Limb (tissue), 2 donors: ENCODE measurements at regions not wholly inside any gene's neighbourhood (a gene's known extent, or its start where the extent isn't known, plus 50 kb on each side); places are given as distances from the start of the nearest gene placed in this dataset.
"Not testable (repeated sequence)": the region's sequence is repeated elsewhere in the genome, so short reads cannot be mapped to it uniquely, and the experiment has no call there.

Experiments used
- DNase-seq, 2 donors: peaks; one replicate each; pipeline ENCODE4 v3.0.0-alpha.2; 2016; ENCODE audit errors: extremely low spot score in 2 of 2

DNA sequence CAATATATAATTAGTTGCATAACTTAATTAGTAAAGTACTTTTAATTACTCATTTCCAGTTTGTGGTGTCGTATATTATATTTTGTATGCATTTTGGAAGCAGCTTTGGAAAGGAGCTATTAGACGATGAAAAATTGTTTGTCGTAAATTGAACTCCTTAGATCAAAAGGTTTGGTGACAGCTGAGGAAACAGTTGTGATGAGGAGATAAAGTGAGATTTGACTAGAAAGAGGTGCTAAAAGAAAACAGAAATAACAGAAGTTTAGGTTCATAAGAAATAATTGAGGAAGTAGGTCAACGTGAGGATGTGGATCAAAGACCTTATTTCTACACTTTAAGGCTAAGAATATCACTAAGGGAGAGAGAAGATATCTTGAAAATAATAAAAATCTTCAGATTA lies 141.9 kb upstream of the NETO1 start:
- DNase-seq = no peak

DNA sequence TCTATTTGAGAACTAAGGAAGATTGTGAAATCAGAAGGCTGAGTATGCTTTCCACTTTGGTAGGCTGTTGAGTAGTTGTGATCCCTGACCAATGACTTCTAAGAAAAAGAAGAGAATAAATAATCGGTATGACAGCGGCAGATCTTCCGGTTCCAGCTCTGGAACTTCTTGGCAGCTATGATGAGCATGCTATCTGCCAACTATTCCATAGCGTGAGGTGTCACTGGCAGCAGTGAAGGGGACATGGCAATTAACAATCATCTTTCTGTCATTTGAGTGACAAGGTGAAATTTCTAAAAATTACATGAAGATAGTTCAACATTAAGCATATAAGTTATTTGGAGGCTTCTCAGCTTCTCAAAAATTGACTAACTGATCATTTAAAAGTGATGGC lies 140.1 kb upstream of the NETO1 start:
- no peak for DNase-seq

DNA sequence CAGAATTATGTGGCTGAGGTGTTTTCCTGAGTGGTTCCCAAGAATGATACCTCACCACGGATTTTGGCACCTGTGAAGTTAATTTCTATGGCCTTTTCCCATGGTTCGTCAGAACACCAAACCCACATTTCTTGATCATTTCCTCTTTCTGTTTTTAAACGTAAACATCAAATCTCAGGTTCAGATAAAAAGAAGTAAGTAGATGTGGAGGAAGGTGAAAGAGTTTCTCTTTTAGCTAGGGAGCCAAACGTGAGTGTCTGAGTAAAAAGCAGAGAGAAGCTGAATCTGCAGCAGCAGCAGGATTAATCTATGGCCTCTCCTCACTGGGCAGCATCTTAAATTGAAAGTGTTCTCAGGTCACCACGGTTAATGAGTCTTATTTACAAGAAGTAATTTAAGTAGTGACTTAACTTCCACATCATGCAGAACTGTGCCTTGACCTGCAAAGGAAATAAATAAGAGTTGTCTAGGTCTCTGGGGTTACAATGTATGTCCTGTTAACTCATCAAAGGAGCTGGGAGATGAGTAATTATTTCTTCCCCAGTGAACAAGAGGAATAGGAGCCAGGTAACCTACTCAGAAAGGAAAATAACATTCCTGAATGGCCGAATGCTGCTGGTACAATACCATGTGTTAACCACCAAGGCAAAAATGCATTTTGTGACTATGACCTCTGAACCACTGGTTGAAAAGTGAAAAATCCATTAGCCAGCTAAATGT lies 139.6 kb upstream of the NETO1 start:
- no peak for DNase-seq

DNA sequence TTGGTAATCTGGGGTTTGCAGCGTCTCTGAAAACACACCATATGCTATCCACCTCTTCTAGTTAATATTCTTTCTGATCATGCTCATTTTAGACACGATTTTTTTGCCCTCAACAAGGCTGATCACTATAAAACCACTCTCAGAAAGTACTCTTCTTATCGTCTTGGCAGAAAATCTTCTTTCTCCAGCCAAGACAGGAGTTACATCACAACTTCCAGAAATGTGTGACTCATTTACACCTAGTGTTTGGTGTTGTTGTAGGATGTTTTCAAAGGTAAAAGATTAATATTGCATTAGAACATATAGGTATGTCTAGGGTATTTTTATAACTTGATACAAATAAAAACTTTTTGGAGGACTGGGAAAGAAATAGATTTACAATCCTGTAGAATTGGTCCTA lies 138.5 kb upstream of the NETO1 start:
- DNase-seq = no peak

DNA sequence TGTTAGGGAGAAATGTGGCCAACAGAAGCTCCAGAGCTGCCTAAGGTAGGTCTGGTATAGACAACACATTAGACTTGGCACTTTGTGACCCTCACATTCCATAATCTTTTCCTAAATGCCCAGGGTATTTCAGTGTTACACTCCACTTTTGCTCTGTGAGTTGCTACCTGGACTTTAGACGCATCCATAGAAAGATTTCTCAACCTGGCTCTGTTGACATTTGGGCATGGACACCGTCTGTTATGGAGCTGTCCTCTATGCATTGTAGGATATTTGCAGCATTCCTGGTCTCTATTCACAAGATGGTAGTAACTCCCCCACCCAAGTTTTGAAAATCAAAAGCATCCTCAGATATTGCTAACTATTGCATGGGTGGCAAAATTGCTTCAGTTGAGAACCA lies 136.5 kb upstream of the NETO1 start:
- no peak for DNase-seq

DNA sequence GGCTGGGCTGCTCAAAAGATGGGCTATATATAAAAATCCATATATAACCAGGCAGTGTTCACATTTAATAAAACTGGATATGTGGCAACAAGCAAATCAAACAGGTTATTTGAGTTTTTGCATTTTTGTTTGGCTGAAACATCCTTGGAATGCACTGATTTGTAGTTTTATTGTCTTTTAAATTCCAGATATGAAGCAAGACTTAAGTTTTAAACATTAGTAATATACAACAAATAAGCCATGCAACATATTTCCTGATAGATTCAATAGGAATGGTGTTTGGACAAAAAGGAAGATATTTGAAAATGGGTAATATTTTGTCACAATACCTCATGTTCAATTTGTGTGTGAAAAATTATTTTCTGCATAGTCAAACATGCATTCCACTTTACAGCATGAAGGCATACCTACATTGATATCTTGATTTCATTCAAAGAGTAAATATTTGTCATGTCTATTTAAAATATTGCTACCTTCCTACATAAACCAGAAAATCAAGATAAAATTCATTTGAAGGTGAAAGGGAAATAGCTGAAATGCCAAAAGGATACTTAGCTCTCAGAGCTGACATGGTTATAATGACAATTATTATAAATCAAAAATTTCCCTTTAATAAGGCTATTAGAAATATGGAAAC lies 132.3 kb upstream of the NETO1 start:
- no peak for DNase-seq

DNA sequence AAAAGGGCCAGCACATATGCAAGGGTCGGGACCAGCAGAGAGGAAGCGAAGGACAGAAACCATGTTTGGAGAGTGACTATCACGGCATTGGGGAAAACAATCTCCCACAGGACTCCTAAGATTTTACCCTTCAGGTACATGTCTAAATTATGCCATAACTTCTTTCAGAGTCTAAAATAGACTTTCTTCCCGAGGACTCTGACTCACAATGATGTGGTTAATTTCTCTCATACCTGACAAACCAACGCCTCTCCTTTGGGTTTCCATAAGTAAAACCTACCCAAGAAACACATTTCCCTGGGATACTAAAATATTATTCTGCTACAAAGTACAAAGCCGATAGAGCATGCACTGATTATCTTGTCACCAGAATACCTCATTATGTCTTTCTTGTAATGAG lies 127.8 kb upstream of the NETO1 start:
- no peak for DNase-seq

DNA sequence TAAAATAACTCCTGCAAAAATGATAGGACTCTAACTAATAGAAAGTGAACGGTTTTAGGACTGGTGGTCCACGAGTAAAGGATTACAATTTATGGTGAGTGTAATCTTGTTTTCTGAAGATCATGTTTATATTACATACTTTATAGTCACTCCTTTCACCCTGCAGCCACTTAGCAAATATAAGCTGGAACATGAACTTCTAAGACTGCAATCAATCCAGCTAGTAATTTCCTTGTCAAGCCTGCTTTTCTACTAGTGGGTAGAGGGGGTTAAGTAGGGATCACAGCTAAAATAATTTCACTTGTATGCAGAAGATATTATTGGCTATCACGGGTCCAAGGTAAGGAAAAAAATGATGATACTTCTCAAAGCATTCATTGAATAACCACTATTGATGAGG lies 125.5 kb upstream of the NETO1 start:
- no peak for DNase-seq

DNA sequence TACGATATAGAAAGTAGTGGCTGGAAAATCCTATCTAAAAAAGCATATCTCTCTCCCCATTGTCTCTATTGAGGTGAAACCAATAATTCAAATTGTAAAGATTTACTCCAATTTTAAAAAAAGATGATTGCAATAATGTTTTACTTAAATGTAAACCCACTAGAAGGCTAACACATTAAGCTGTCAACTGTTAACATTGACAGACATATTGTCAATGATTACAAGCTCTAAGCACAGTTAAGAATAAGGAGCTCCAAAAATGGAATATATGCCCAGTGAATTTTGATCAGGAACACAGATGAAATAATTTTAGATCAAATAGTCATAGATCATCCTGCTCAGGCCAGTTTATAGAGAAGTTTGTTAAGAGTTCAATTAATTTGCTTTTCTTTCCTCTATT lies 123.6 kb upstream of the NETO1 start:
- DNase-seq = no peak

DNA sequence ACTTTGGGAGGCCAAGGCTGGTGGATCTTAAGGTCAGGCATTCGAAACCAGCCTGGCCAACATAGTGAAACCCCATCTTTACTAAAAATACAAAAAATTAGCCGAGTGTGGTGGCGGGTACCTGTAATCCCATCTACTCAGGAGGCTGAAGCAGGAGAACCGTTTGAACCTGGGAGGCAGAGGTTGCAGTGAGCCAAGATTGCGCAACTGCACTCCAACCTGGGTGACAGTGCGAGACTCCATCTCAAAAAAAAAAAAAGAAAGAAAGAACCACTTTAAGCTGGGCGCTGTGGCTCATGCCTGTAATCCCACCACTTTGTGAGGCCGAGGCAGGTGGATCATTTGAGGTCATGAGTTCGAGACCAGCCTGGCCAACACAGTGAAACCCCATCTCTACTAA lies 119.8 kb upstream of the NETO1 start:
- not testable (repeated sequence) for DNase-seq

DNA sequence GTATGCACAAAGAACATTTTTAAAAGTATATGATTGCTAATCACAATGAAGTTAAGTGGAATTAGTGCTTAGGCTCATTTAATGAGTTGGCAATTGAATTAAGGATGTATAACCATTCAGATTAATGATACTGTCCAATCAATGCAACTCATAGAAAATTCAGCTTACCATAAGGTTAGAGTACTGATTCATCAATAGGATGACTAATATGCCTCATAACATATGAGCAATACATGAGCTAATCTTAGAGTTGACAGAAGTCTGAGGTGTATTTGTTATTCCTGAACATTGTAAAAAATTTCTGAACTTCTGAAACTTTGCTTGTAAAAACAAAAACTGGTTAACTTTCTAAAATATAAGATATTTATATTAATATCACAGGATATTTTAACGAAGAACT lies 118.3 kb upstream of the NETO1 start:
- DNase-seq = no peak

DNA sequence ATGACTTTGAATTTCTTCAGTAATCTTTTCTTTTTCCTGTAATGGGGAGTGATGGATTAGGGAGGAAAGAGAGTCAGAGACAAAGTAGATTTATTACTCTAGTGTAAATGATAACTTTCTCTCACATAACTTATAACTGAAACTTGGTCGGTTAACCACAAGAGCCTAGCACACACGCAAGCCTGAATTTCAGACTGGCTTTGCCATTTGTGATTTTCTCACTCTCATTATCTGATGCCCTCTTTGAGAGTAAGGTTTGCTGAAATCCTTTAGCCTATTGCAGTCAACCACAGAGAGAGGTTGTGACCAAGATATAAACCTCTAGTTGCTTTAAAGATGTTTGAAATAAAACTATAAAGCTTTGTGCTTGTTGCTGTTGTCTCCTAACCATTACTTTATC lies 117.9 kb upstream of the NETO1 start:
- no peak for DNase-seq

DNA sequence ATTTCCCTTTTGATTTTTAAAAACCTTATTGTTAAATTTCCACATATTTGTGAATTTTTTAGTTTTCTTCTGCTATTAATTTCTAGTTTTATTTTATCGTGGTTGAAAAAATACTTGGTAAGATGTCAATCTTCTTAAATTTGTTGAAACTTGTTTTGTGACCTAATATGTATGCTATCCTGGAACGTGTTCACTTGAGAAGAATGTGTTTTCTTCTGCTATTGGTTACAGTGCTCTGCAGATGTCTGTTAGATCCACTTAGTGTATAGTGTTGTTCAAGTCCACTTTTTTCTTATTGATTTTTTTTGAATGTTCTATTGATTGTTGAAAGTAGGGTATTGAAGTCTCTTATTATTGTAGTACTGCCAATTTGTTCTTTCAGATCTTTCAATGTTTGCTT lies 116.5 kb upstream of the NETO1 start:
- DNase-seq = no peak

DNA sequence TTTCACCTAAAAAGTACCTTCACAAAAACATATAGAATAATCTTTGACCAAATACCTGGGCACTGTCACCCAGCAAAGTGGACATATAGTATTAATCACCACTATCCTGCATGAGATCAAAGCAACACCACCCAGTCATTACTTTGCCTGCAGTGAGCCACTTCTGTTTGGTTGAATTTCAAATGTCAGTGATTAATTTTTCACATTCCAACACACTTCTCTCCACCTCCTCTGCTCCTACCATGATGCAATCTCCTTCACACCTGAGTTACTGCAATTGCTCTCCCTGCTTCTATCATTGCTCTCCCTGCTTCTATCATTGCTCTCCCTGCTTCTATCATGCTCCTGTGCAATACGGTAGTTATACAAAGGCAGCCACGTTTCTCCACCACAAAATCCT lies 106.1 kb upstream of the NETO1 start:
- DNase-seq = no peak

DNA sequence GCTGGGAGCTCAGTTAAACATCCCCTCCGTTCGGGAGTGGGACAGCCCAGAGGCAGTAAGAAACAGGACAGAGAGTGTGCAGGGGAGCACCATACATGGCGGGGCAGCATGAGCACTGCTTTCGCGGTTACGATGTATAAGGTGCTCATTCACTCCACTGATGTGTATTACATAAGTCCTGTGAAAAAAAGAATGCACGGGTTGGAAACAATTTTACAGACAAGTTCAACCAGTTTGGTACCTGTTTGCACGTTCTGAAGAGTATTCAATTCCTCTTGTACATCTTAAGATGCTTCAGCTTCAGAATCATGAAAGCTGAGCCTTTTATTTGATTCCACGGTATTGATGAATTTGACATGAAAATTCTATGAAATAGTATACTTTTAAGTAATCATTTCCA lies 97.8 kb upstream of the NETO1 start:
- DNase-seq = no peak

DNA sequence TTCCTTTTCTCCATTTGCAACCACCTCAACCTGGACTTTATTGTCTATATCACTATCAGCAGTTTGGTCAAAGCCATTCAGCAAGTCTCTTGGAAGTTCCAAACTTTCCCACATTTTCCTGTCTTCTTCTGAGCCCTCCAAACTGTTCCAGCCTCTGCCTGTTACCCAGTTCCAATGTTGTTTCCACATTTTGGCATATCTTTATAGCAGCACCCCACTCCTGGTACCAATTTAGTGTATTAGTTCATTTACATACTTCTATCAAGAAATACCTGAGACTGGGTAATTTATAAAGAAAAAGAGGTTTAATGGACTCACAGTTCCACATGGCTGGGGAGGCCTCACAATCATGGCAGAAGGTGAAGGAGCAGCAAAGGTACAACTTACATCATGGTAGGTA lies 90.4 kb upstream of the NETO1 start:
- DNase-seq = not testable (repeated sequence)

DNA sequence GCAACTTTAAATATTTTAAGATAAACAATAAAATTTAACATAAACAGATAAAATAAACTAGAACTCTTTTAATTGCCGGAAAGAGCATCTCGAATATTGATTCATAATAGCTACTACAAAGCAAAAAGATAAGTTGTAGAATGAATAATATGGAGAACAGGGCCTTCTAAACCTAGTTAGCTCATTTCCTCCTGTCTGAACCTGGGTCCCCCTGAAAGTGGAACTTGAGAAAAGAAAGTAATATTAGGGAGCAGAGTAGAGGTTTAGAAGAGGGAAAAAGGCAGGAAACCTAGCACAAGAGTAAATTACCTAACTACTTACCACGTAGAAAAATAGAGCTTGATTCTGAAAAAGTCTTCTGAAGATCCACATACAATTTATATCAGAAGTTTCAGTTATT lies 80.7 kb upstream of the NETO1 start:
- DNase-seq = no peak

DNA sequence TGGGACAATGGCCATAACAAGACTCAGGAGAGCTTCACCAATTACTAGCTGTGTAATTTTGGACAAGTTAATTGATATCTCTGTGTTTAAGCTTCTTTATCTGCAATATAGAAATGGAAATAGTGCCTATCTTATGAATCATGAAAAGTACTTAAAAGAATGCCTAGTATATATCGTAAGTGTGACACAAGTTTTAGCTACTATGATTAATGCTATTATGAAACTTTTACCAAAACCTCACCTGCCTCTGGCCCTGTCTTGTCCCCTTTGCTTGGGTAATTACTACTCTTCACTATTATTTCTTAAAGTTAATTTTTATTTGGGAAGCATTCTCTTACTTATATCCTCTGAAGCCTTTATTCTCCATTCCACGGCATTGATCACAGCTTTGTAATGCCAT lies 75.0 kb upstream of the NETO1 start:
- DNase-seq = no peak

DNA sequence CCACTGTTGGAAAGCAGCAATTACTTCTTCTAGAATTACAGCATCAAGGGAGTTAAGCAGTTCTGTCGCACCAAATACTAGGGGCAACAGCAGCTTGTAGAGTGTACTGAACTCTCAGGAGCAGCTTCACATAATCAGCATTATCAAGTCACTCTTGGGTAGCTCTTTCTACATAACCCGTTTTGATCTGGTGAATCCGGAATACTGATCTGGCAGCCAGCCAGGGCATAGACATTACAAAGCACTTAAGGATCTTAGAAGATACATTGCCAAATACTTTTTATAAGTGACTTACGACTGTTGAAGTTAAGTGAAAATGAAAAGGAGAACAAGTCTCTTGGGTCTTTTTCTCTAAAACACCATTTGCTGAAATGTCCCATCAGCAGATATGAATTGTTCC lies 73.2 kb upstream of the NETO1 start:
- DNase-seq = peak in 1 of 2 donors; percentile 1

DNA sequence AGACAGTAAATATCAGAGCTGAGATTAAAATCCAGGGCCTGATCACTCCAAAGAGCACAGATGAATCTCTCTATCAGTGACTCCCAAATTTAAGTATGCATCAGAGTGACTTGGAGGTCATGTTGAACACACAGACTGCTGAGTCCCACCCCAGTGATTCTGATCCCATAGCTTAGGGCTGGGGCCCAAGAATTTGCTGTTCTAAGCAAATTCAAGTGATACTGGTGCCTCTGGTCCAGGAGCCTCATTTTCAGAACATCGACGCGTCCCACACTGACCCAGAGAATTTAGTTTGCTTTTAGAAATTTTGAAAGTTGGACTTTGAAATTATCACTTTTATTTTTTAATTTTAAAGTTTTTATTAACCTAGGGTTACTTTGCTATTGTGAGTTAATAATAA lies 72.7 kb upstream of the NETO1 start:
- no peak for DNase-seq

DNA sequence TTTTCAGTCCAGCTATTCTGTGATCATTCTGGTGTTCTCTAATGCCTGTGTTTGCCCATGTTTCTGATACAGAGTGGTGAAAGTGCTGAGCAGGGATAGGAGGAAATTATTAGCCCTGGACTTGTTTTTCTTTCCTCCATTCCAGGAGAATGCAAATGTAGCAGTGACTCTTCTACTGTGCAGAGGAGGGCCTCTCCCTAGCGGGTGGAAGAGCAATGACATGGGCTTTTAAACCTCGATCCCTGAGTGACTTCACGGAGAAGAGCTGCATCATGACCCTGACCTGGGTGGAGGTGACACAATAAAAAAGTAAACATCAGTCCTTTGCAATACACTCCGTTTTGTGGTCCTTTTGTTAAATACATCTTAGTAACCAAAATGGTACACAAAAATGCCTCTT lies 68.0 kb upstream of the NETO1 start:
- DNase-seq = no peak

DNA sequence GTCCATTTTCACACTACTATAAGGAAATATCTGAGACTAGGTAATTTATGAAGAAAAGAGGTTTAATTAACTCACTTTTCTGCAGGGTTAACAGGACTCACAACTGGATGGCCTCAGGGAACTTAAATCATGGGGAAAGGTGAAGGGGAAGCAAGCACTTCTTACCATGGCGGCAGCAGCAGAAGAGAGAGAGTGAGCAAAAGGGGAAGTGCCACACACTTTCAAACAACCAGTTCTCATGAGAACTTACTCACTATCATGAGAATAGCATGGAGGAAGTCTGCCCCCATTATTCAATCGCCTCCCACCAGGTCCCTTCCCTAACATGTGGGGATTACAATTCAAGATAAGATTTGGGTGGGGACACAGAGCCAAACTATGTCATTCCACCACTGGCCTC lies 55.1 kb upstream of the NETO1 start:
- no peak for DNase-seq
